D721Med (cell line): ENCODE measurements at regions not wholly inside any gene's neighbourhood (a gene's known extent, or its start where the extent isn't known, plus 50 kb on each side); places are given as distances from the start of the nearest gene placed in this dataset.
"Not testable (repeated sequence)": the region's sequence is repeated elsewhere in the genome, so short reads cannot be mapped to it uniquely, and the experiment has no call there.

Source experiments
- DNase-seq: peaks from one replicate; pipeline ENCODE4 v3.0.0; 2011; ENCODE audit warnings: low spot score; ENCODE audit not compliant: insufficient read length
- FAIRE-seq: peaks from 2 replicates; lab custom pipeline; 2011; peaks lifted over from hg19 to GRCh38; lab: Jason Lieb, UNC
- TF ChIP-seq, protein P1 (sequence below): IDR thresholded peaks from 2 replicates; pipeline ENCODE4 v1.5.1; 2012; ENCODE audit warnings: mild to moderate bottlenecking, control low read depth; ENCODE audit not compliant: insufficient read depth; ENCODE audit errors: missing control alignments

- TF ChIP-seq, protein P1, sequence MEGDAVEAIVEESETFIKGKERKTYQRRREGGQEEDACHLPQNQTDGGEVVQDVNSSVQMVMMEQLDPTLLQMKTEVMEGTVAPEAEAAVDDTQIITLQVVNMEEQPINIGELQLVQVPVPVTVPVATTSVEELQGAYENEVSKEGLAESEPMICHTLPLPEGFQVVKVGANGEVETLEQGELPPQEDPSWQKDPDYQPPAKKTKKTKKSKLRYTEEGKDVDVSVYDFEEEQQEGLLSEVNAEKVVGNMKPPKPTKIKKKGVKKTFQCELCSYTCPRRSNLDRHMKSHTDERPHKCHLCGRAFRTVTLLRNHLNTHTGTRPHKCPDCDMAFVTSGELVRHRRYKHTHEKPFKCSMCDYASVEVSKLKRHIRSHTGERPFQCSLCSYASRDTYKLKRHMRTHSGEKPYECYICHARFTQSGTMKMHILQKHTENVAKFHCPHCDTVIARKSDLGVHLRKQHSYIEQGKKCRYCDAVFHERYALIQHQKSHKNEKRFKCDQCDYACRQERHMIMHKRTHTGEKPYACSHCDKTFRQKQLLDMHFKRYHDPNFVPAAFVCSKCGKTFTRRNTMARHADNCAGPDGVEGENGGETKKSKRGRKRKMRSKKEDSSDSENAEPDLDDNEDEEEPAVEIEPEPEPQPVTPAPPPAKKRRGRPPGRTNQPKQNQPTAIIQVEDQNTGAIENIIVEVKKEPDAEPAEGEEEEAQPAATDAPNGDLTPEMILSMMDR = no peak
- FAIRE-seq (no peak), DNase-seq (no peak)
Observed at GRCh38 chr19:30955112-30956104, 393.8 kb downstream of the TSHZ3 start.

DNA sequence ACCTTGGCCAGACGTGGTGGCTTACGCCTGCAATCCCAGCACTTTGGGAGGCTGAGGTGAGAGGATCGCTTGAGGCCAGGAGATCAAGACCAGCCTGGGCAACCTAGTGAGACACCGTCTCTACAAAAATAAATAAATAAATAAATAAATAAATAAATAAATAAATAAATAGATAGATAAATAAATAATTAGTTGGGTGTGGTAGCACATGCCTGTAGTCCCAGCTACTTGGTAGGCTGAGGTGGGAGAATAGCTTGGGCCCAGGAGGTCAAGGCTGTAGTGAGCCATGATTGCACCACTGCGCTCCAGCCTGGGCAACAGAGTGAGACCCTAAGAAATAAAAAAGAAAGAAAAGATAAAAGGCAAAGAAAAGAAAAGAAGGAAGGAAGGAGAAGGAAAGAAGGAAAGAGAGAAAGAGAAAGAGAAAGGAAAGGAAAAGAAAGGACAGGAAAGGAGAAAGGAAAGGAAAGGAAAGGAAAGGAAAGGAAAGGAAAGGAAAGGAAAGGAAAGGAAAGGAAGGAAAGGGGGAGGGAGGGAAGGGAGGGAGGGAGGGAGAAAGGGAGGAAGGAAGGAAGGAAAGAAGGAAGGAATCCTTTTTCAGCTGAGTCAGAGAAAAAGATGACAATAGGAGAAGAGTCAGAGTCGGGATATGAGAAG, 404.8 kb downstream of the TSHZ3 start:
- FAIRE-seq, DNase-seq: not testable (repeated sequence)

- TF ChIP-seq, protein P1 = no peak
- FAIRE-seq (no peak), DNase-seq (no peak)
Observed at GRCh38 chr19:30943101-30943843, 406.0 kb downstream of the TSHZ3 start.

GRCh38 chr19:30942636-30943035, 406.6 kb downstream of the TSHZ3 start:
- no peak for FAIRE-seq
- TF ChIP-seq, protein P1 = no peak

GRCh38 chr19:30941591-30941990, 407.6 kb downstream of the TSHZ3 start:
- TF ChIP-seq, protein P1 = no peak
- FAIRE-seq = no peak
- no peak for DNase-seq

More at GRCh38 chr19:30942636-30943035, 406.6 kb downstream of the TSHZ3 start:
- DNase-seq = no peak

DNA sequence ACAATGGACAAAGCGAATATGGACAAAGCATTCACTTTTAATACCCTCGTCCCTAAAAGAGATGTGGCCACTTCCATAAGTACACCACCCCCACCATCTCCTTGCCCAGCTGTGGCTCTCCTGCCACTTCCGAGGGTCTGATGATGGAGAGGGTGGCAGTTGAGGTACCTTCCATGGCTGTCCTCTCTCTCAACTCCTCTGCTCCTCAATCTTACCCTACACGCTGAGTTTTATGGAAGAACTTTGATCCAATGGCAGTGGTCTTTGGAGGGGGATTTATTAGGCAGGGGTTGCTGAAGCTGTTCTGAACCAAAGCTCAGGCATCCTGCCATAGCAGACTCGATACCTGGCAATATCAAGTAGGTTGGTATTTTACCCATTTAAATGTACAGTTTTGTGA, 413.0 kb downstream of the TSHZ3 start:
- DNase-seq (no peak), FAIRE-seq (no peak)
- TF ChIP-seq, protein P1 = no peak

DNA sequence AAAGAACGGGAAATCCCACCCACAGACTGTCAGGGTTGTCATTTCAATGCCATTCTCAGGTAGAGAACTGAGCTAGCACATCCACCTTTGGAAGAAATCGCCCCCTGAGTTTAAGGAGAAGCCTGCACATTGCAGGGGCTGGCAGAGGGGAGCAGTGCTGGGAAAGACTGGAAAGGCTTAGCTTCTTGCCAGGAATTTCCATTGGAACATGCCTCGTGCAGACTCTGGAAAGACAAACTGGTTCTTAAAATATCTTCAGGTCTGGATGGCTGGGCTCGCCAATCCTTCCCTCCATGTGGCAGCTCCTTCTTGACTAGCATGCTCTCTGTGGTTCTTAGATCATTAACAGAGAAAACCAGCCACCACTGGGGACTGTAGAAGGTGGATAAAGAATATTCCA, 414.1 kb downstream of the TSHZ3 start:
- TF ChIP-seq, protein P1 = no peak
- FAIRE-seq = no peak
- no peak for DNase-seq

GRCh38 chr19:30933454-30933853, 415.8 kb downstream of the TSHZ3 start:
- not testable (repeated sequence) for FAIRE-seq, DNase-seq
